ENCODE measurements at regions not wholly inside any gene's neighbourhood (a gene's known extent, or its start where the extent isn't known, plus 50 kb on each side); places are given as distances from the start of the nearest gene placed in this dataset.

DNA sequence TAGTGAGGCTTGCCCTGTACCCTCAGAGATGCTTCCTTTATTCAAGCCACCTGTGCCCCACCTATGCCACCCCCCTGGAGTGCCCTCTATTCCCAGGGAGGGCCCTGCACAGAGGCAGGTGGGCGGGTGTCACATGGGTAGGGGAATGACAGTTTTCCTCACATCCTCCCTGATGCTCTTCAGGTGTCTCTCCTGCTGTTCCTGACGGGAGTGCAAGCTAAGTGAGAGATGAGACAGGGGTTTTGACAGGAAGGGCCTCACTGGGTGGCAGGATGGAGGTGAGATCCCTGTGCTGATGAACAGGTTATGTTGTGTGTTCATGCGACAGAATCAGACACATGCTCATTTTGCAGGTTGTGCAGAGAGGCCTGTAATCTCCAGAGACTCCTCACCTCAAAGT is 164.1 kb upstream of the CHD6 start:
- TF ChIP-seq ZSCAN18 (CRISPR knock-in tag; IDR thresholded peaks at IDR 0.05) (no peak), USF2 (CRISPR knock-in tag; IDR thresholded peaks at IDR 0.05) (no peak), ATF3 (CRISPR knock-in tag; conservative IDR thresholded peaks at IDR 0.05) (no peak), TEAD1 (CRISPR knock-in tag; IDR thresholded peaks at IDR 0.05) (no peak), CTCF (IDR thresholded peaks at IDR 0.05) (no peak), NR1H2 (CRISPR knock-in tag; IDR thresholded peaks at IDR 0.05) (no peak), ZNF423 (CRISPR knock-in tag; IDR thresholded peaks at IDR 0.05) (no peak), ELF4 (CRISPR knock-in tag; IDR thresholded peaks at IDR 0.05; ENCODE audit: low read depth) (no peak)
